ENCODE measurements at regions not wholly inside any gene's neighbourhood (a gene's known extent, or its start where the extent isn't known, plus 50 kb on each side); places are given as distances from the start of the nearest gene placed in this dataset.

- DNase-seq (ENCODE audit: low spot score) = no peak
Measured at GRCh38 chr6:41470331-41471063, 75.7 kb upstream of the FOXP4 start.

DNA sequence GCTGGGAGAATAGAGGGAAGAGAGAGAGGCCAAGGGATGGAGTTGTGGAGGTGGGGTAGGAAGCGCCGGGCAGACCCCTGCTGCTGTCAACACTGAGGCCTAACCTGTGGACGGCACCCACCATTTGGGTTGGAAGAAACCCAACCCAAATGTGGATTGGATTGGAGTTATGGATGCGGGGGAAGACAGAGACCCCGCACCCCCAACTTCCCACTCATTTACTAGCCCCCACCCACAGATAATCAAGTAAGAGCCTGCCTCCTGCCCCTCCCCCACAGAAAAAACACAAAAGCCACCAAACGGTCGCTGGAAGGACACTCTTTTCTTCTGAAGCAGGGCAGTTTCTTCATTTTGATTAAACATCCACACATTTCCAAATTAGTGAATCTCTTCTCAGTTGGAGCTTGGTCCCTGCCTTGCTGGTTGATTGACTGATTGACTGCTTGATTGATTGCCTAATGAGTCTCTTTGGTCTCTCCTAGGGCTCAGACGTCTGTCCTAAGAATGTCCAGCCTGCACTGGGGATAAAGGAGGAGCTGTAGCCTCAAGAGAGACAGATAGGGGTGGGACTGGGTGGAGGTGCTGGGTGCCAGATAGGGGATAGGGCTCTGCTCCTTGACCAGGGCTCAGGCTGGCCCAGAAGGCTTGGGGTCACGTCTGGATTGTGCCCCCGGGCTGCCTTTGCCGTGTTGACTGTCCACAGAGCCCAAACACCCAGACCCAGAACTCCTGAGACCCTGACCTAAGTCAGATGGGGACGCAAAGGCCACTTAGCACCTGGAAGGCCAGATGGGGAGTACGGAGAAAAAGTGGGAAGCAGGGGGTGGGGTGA lies 74.9 kb upstream of the FOXP4 start:
- DNase-seq (ENCODE audit: low spot score) = no peak

GRCh38 chr6:41474213-41474933 lies 71.8 kb upstream of the FOXP4 start:
- no peak for DNase-seq (ENCODE audit: low spot score)

DNA sequence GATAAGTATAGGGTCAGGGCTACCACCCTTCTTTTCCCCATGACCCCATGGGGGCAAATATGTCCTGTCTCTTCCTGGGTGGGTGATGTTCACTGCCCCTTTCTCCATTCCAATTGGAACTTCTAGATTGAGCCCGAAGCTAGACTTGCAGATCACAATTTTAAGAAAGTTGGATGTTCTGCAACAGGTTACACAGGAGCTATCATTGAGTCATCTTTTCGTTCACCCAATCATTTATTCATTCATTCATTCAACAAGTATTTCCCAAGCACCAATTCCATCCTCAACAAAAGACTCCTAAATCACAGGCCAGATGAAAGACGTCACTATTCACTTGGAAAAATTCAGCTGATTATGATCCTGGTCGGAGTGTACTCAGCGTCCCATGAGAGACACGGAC lies 71.0 kb upstream of the FOXP4 start:
- no peak for DNase-seq (ENCODE audit: low spot score)

GRCh38 chr6:41475737-41476357 lies 70.3 kb upstream of the FOXP4 start:
- DNase-seq (ENCODE audit: low spot score) = no peak

- no peak for DNase-seq (ENCODE audit: low spot score)
Measured at GRCh38 chr6:41476401-41476800, 69.8 kb upstream of the FOXP4 start.

DNA sequence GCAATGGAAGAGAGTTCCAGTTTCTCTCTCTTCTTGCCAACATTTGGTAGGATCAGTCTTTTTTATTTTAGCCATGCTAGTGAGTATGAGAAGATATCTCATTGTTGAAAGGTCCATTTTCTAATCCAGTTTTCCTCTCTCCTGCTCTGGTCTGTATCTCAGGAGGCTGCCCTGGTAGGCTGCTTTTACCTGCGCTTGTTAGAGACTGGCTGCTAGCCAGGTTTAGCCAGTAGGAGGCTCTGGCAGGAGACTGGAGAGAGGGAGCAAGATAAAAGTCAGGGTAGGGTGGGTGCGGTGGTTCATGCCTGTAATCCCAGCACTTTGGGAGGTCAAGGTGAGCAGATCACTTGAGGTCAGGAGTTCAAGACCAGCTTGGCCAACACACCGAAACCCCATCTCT lies 68.6 kb upstream of the FOXP4 start:
- no peak for DNase-seq (ENCODE audit: low spot score)

- no peak for DNase-seq (ENCODE audit: low spot score)
Measured at GRCh38 chr6:41483943-41484342, 62.2 kb upstream of the FOXP4 start.

GRCh38 chr6:41487860-41488432 lies 58.2 kb upstream of the FOXP4 start:
- no peak for DNase-seq (ENCODE audit: low spot score)

DNA sequence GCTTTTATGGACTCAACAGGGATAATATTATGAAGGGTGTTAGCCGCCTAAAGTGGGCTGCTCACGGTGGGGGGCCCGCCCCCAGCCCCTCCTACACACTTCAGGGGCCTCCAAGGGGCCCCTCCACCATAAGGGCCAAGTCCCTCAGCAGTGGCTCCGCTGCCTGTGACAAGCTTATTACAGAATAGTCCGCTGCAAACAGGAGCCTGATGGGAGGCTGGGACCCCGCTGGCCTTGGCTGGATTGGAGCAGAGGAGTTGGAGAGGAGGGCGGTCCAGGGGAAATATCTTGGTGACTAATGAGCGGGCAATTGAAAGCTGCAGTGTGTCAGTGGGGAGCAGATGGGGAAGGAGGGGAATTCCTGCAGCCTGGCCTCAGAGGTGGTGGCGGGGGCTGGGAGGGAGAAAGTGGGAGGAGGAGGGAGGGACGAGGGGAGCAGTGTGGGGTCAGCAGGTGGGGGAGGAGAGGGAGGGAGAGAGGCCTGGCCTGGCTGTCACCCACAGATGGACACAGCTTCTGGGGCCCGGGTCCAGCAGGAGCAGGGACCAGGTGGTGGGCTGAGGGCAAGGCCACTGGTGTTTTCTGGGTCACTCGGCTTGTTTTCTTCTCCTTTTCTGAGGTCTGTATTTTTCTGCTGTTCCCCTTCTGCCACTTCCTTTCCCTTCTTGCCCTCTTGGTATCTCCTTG lies 57.6 kb upstream of the FOXP4 start:
- DNase-seq (ENCODE audit: low spot score) = peak; percentile 88

- no peak for DNase-seq (ENCODE audit: low spot score)
Measured at GRCh38 chr6:41489120-41489851, 56.9 kb upstream of the FOXP4 start.

DNA sequence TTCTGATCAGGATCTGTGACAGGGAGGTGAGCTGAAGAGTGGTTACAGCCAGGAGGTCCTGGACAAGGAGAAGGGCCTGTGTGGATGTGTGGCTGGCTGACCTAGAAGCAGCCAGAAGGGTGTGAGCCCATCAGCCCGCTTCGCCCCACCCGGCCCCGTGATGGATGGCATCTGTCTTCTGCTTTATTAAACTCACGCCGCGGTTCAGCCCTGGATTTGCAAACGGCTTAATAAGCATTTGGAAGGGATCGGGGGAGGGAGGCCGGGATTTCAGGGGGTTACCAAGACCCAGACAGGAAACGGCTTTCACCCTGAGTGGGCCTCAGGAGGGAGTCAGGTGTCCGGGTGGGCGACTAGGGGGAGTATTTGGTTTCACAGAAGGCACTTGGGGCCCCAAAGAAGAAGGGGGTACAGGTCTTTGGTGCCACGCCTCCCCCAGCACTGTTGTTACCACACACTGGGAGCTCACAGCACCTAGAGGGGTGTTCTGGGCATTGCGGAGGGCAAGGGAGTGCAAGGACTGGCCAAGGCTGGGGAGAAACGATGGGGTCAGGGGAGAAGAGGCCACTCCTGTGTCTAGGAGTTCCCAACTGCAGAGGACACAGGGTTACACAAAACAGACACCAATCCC lies 53.8 kb upstream of the FOXP4 start:
- no peak for DNase-seq (ENCODE audit: low spot score)

DNA sequence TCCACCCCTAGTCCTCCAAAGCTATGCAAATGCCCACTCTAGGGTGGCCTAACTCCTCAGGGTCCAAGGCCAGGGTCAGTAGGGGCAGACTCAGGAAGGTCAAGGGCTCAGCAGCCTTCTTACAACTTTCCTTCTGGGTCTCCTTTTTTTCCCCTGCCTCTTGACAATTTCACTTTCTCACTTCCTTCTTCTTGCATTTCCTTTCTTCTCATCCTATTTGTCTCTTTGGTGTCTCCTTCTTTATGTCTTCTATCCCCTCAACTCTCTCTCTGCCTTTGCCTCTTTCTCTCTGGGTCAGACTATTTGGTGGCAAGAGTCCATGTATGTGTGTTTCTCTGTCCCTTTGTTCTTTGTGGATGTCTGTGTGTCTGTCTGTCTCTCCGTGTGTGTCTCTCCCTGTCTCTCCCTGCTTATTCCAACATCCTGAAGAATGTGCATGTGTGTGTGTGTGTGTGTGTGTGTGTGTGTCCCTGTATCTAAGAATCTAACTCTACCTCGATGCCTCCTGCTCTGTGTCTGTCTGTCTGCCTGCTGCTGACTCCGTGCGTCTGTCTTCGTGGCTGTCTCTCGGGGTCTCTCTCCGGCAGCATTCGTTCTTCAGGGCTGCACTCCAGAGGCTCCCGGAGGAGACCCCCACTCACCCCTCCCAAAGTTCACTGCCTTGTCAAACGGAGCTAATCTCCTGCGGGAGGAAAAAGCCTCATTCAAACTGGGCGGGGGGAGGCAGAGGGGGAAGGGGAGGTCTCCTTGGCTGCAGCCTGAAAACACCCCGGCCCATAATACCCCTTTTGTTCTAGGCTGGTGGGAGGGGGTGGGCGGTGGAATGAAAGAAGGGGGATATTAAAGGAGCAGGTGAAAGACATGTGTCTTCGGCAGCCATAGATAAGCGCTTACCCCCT lies 51.7 kb upstream of the FOXP4 start:
- no peak for DNase-seq (ENCODE audit: low spot score)

Measured in A172 (cell line).